NCI-H1436 treated with DMSO at 0.1 percent for 48 hours (cell line): ENCODE measurements at regions not wholly inside any gene's neighbourhood (a gene's known extent, or its start where the extent isn't known, plus 50 kb on each side); places are given as distances from the start of the nearest gene placed in this dataset.

Experiments
- DNase-seq: peaks from one replicate; lab custom pipeline; 2025; lab: John Stamatoyannopoulos, UW

DNA sequence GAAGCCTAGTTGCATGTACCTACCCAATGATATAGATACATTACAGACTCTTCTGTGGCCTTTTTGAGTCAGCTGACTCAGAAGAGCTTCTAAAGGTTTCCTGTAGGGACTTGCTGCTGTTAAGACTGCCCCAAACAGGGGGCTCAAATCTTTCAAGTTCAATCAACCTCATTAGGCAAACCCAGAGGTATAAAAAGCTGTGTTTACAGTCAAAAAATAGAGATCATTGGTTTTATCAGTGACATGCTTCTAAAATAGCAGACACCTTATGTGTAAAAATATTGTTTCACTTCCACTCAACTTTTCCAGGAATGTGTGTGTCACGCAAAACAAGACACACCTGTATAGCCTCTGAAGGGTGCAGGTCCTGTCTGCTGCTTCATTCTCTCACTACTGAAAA is 624.3 kb upstream of the FANCL start:
- no peak for DNase-seq

DNA sequence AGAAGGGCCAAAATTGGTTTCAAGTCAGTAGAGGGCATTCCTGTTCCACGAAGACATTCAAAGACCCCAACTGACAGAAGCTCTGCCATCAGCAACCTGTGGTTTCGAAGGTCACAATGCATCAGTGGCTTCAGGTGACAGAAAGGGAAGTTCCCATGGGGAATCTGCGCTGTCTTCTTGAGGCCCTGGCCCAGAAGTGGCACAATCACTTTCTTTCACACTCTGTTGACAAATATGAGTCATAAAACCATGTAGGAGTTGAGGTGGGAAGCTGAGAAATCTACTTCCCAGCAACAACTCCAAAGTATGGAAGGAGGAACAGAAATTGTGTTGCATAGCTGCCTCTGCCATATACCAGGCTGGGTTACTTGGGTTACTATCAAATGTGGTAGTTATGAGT is 621.1 kb upstream of the FANCL start:
- no peak for DNase-seq

DNA sequence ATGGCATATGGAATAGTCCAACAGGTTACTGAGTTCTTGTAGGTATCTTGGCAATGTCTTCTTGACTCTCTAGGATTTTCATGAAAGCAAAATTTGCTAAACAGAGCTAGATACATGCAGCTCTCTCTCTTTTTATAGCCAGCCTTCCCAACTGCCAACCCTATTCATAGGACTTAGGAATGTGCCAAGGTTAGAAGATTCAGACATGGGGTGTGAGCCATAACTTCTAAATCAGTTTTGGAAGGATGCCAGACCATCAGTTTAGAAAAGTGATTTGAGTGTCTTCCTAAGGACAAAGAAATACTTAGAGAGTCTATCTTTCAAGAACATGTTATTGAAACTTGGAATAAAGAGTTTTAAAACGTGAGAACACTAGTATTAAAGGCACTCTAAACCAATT is 619.5 kb upstream of the FANCL start:
- no peak for DNase-seq

DNA sequence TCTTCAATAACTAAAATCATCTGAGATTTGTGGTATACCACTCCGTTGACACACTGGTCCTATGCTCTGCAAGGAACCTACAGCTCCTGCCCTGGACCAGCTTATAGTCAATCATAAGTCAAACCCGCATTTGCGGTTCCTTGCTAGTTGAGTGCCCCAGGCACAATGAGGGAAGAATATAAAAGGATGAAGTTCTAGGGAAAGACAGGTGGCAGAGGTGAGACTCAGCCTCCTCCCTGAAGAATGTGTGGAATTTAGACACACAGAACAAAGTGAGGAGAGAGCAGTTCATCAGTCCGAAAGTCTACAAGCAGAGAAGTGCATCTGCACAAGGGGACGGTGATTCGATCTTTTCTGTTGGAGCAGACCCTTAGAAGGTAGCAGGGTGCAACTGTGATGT is 615.0 kb upstream of the FANCL start:
- no peak for DNase-seq

- DNase-seq, result no peak
Observed at GRCh38 chr2:58853420-58853819, 612.3 kb upstream of the FANCL start.

GRCh38 chr2:58852905-58853304 is 611.8 kb upstream of the FANCL start:
- no peak for DNase-seq

- no peak for DNase-seq
Observed at GRCh38 chr2:58852243-58852642, 611.1 kb upstream of the FANCL start.

- no peak for DNase-seq
Observed at GRCh38 chr2:58851598-58851997, 610.5 kb upstream of the FANCL start.

DNA sequence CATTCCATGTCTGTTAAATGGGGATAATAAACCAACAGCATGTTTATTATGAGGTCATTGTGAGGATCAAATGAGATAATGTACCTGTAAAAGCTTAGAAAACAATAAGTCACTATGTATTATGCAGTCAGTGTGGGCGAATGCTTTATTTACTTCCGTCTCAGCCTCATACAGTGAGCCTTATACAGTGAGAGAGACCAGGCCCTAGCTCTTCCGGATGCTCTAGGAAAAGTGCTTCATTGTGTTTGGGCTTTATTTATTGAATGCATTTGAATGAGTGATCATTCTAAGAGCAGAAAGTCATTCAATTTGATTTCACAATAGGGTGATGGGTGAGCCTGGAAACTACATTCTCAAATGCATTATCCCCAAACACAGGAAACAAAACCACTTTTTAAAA is 603.9 kb upstream of the FANCL start:
- peak; percentile 46 for DNase-seq

DNA sequence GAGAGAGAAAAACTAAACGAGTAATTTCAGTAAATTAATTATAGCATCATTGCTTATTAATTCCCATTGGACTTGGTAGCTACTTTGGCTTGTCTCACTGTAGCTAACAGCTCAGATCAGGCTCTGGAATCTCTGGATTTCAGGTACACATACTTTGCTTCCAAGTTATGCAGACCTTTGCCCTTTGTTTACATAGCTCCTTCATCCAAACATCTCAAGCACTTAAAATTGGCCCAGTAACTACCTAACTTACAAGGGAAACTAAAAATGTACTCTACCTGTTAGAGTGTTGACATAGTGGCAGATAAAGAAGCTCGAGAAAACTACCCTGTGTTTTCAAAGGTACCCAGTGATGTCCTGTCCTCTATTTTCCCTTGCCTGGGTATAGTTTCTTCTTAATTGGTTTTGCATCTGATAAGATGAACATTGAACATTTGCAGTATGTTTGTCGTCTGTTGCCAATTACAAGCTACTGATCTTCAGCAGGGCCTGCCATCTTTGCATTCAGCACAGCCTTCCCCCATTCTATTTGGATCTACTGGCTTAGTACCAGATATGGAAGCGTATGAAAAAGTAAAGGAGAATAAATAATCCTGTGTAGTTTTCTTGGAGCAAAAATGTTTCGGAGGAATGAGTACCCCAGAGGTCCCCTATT is 601.5 kb upstream of the FANCL start:
- DNase-seq, result no peak

DNA sequence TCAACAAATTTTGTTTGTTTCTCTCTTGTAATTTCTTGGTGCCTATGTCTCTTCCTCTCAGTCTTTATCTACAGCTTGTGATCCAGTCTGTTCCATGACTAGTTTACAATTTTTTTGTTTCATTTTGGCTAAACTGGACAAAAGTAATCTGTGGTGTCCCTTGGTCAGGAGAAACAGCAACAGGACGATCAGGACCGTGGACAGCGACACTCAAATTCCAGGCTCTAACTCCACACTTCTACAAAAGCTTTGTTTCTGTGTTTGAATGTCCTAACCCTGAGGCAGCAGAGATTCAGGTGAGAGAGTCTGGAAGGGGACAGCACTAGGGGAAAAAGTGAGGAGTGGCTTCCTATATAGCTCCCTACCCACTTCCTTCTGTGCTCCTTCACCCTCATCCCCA is 593.3 kb upstream of the FANCL start:
- DNase-seq, result no peak

DNA sequence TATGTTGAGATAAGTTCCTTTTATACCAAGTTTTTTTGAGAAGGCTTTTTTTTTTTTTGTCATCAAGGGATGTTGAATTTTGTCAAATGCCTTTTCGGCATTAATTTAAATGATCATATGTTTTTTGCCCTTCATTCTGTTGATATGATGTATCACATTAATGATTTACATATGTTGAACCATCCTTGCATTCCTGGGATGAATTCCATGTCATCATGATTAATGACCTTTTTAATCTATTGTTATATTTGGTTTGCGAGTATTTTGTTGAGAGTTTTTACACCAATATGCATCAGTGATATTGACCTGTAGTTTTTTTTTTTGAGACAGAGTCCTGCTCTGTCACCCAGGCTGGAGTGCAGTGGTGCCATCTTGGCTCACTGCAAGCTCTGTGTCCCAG is 585.7 kb upstream of the FANCL start:
- DNase-seq, result no peak

GRCh38 chr2:58812771-58813344 is 571.7 kb upstream of the FANCL start:
- no peak for DNase-seq

- no peak for DNase-seq
Observed at GRCh38 chr2:58805126-58805525, 564.0 kb upstream of the FANCL start.

GRCh38 chr2:58803192-58803591 is 562.1 kb upstream of the FANCL start:
- DNase-seq, result no peak

DNA sequence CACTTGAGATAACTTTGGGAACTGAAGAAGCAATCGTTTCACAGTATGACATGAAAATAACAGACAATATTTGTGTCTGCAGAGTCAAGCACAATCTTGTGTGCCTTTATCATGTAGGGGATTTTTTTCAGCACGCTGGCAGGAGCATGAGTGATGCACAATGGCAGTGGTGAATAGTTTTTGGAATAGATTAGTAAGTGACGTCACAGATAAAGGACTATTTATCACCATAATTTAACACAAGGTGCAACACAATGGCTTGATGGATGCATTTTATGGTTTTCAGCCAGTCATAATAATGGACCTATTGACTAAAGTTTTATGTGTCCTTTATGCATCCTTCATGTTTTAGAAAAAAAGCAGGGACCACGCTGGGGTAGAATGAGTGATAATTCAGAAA is 559.8 kb upstream of the FANCL start:
- no peak for DNase-seq

GRCh38 chr2:58798676-58799208 is 557.6 kb upstream of the FANCL start:
- no peak for DNase-seq

- no peak for DNase-seq
Observed at GRCh38 chr2:58796239-58796910, 555.2 kb upstream of the FANCL start.

- DNase-seq, result no peak
Observed at GRCh38 chr2:58794916-58795315, 553.8 kb upstream of the FANCL start.

DNA sequence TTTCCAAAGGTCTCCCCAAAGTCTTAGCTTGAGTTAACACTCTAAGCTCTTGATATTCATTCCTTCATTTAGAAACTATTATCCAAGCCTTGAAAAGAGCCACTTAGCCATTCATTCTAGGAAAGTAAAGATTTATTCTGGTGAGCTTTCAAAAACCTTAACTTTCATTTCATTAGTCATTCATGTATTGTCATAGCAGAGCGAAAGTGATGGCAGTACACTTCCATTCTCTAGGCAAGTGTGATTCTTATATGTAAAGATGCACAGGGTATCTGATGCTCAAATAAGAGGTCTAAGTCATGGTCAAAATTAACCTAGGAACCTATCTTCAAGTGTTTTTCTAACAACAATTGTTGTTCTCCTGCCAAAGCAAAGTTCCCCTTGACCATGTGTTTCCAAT is 553.0 kb upstream of the FANCL start:
- no peak for DNase-seq

- DNase-seq, result no peak
Observed at GRCh38 chr2:58788402-58788801, 547.3 kb upstream of the FANCL start.

DNA sequence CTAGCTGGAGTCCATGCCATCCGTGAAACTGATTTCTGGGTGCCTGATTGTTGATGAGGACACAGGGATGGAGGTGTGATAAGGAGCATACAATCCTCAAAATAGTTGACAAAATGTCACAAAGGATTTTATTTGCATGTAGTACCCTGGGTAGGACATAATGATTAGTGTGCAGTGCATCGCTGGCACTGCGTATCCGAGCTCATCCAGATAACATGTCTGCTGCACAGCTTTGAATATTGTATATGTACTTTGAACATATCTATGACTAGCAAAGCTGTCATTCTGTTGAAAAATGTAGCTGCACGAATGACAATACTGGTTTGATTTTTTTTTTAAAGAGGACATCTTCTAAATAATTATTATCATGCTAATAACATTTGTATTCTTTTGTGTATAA is 529.7 kb upstream of the FANCL start:
- no peak for DNase-seq

DNA sequence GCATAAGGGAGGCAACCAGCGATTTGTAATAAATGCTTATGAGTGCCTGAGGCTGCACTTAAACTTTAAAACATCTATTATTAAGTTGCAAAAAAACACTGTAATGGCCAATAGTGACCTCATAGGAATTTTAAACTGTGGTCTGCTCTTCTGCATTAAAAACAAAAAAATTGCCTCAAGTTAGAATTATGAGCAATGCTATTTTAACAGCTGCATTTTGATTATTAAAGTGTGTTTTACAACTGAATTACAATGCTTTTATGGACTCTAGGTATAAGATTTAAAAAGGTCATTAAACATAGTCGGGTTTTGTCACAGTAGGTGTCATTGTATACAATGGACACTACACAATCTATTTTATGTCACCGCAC is 528.7 kb upstream of the FANCL start:
- DNase-seq, result no peak
